B cell (primary cell): ENCODE measurements at regions not wholly inside any gene's neighbourhood (a gene's known extent, or its start where the extent isn't known, plus 50 kb on each side); places are given as distances from the start of the nearest gene placed in this dataset.

Experiments
- ATAC-seq: fragments of 200-7000 bp; cut with Tn5 transposase; one replicate; pipeline ENCODE4 v1.10.0; 2021; ENCODE audit warnings: low read depth, mild to moderate bottlenecking, moderate number of reproducible peaks, moderate library complexity
- CTCF ChIA-PET: fragments of 350-600 bp; sonication (Branson Sonifier 250); formaldehyde crosslinking; loops from one replicate; lab custom pipeline; 2021; ENCODE audit warnings: antibody characterized with exemption, inconsistent platforms; lab: Charles Lee
- POLR2A ChIA-PET: fragments of 350-600 bp; sonication (Branson Sonifier 250); formaldehyde crosslinking; loops from one replicate; lab custom pipeline; 2021; ENCODE audit warnings: antibody characterized with exemption; lab: Charles Lee
- DNase-seq: peaks from one replicate; pipeline ENCODE4 v3.0.0; 2013
- H2AFZ ChIP-seq: 2 replicates; pipeline ENCODE4 v1.6.1; 2012; ENCODE audit warnings: mild to moderate bottlenecking, low read depth, low read length; ENCODE audit not compliant: insufficient read depth, poor library complexity, severe bottlenecking
- H3K27ac ChIP-seq, 2 donors: 1 replicate in 1 of 2; 2 replicates in 1 of 2; pipeline ENCODE4 v1.5.1; 2012 to 2013; ENCODE audit warnings: low read length in 2 of 2, mild to moderate bottlenecking in 2 of 2, moderate library complexity in 1 of 2
- H3K27me3 ChIP-seq, 4 experiments: fragments of 200-600 bp in 1 of 4; sonication (generic) in 1 of 4; replicated peaks in 1 of 4; 1 replicate in 2 of 4; 2 replicates in 2 of 4; pipeline versions ENCODE4 v1.6.1 to v1.7.0; 2013 to 2016; ENCODE audit warnings: low read length in 3 of 4, mild to moderate bottlenecking in 2 of 4, mixed read lengths in 1 of 4, moderate library complexity in 1 of 4; ENCODE audit not compliant: insufficient read depth in 4 of 4, control insufficient read depth in 3 of 4; ENCODE audit errors: control extremely low read depth in 1 of 4
- H3K36me3 ChIP-seq, 2 experiments: replicated peaks in 1 of 2; 1 replicate in 1 of 2; 2 replicates in 1 of 2; pipeline versions ENCODE4 v1.6.1 to v1.7.1; 2013; ENCODE audit warnings: low read length in 1 of 2; ENCODE audit not compliant: insufficient read depth in 2 of 2, control insufficient read depth in 1 of 2; ENCODE audit errors: control extremely low read depth in 1 of 2, extremely low read depth in 1 of 2
- H3K4me1 ChIP-seq, 2 donors: fragments of 200-600 bp in 1 of 2; sonication (generic) in 1 of 2; 1 replicate in 1 of 2; 2 replicates in 1 of 2; pipeline versions ENCODE4 v1.5.1 to v1.6.1; 2013 to 2017; ENCODE audit warnings: low read length in 2 of 2; ENCODE audit not compliant: control insufficient read depth in 2 of 2, insufficient read depth in 2 of 2
- H3K4me2 ChIP-seq: replicated peaks from 2 replicates; pipeline ENCODE3; 2012; ENCODE audit warnings: mild to moderate bottlenecking, low read depth, low read length; ENCODE audit not compliant: poor library complexity, severe bottlenecking
- H3K4me3 ChIP-seq, 5 experiments: fragments of 200-600 bp in 1 of 5; sonication (generic) in 1 of 5; 1 replicate in 3 of 5; 2 replicates in 2 of 5; pipeline versions ENCODE4 v1.5.1 to v1.7.0; 2011 to 2016; ENCODE audit warnings: low read length in 4 of 5, mild to moderate bottlenecking in 4 of 5, low read depth in 2 of 5, control low read depth in 1 of 5, moderate library complexity in 1 of 5; ENCODE audit not compliant: insufficient read depth in 1 of 5; ENCODE audit errors: control extremely low read depth in 1 of 5, extremely low read depth in 1 of 5
- H3K79me2 ChIP-seq: fragments of 200-600 bp; sonication (generic); one replicate; pipeline ENCODE4 v1.6.0; 2016; ENCODE audit warnings: low read length; ENCODE audit not compliant: control insufficient read depth, insufficient read depth
- H3K9ac ChIP-seq: fragments of 200-600 bp; sonication (generic); 2 replicates; pipeline ENCODE4 v1.6.1; 2017; ENCODE audit warnings: mild to moderate bottlenecking, low read length, moderate library complexity
- H3K9me3 ChIP-seq, 3 donors: one replicate each; pipeline versions ENCODE4 v1.6.1 to v1.7.1; 2013; ENCODE audit warnings: low read length in 2 of 3; ENCODE audit not compliant: control insufficient read depth in 2 of 3, insufficient read depth in 1 of 3; ENCODE audit errors: control extremely low read depth in 1 of 3
- H4K20me1 ChIP-seq: 2 replicates; pipeline ENCODE4 v1.6.0; 2012; ENCODE audit warnings: mild to moderate bottlenecking, low read length; ENCODE audit not compliant: insufficient read depth, control insufficient read depth, poor library complexity, severe bottlenecking
- H3K27ac Mint-ChIP-seq: one replicate; pipeline ENCODE4 v1.8.0; 2021; ENCODE audit warnings: mixed read lengths
- H3K27me3 Mint-ChIP-seq: one replicate; pipeline ENCODE4 v1.8.0; 2021; ENCODE audit warnings: mixed read lengths
- H3K4me1 Mint-ChIP-seq: one replicate; pipeline ENCODE4 v1.8.0; 2021; ENCODE audit warnings: mixed read lengths
- H3K4me3 Mint-ChIP-seq: one replicate; pipeline ENCODE4 v1.8.0; 2021; ENCODE audit warnings: mixed read lengths
- H3K9me3 Mint-ChIP-seq: one replicate; pipeline ENCODE4 v1.8.0; 2022; ENCODE audit warnings: mixed read lengths; ENCODE audit not compliant: insufficient read depth
- EZH2 ChIP-seq: IDR thresholded peaks from 2 replicates; pipeline ENCODE4 v1.6.1; 2012; ENCODE audit warnings: borderline replicate concordance, low read depth, mild to moderate bottlenecking, moderate library complexity, low read length; ENCODE audit not compliant: insufficient read depth, poor library complexity, severe bottlenecking
- WGBS: methylation state at CpG from one replicate; pipeline ENCODE4 v1.1.5; 2013; ENCODE audit warnings: missing lambda C conversion rate; ENCODE audit not compliant: insufficient coverage; 5-methylcytosine and 5-hydroxymethylcytosine counted together
- intact Hi-C: fragments of 100-400 bp; cut with micrococcal nuclease; formaldehyde crosslinking; loops from one replicate; pipeline ENCODE4 v1.10.0; 2022
- TF ChIP-seq, protein P1 (sequence below): fragments of 200-600 bp; IDR thresholded peaks from one replicate; pipeline ENCODE4 v1.8.0; 2022; ENCODE audit warnings: antibody characterized with exemption, mild to moderate bottlenecking

DNA sequence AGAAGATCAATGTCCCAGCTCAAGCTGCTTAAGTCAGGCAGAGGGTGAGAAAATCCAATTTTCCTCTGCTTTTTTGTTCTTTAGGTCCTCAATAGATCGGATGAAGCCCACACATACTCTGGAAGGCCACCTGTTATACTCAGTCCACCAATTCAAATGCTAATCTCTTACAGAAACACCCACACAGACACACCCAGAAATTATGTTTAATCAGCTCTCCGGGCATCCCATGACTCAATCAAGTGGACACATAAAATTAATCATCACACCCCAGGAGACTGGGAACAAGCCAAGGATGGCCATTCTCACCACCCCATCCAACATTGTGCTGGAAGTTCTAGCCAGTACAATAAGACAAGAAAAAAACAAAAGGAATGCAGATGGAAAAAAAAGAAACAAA is 67.8 kb upstream of the SLC24A5 start:
- Histone ChIP-seq H3K4me2 (no peak overlapping the region), H2AFZ (no peak overlapping the region), H4K20me1 (no peaks in the 10 kb centered on the region), H3K9me3 (peaks cover 0 to 3% (median 0%) of the 10 kb centered on the region in 3 donors), H3K9ac (no peak overlapping the region), H3K4me1 (no peaks in the 10 kb centered on the region), H3K27me3 (peaks cover 0 to 4% (median 0%) of the 10 kb centered on the region in 4 experiments), H3K79me2 (no peaks in the 10 kb centered on the region), H3K36me3 (no peaks in the 10 kb centered on the region), H3K4me3 (no peak overlapping the region), H3K27ac (no peak overlapping the region)
- intact Hi-C loops, result no loop called here
- 91% methylated on average over 1 of the region's 2 CpGs for WGBS
- no peak for DNase-seq
- POLR2A ChIA-PET, result no interaction called here
- no peak for TF ChIP-seq EZH2
- TF ChIP-seq, protein P1, sequence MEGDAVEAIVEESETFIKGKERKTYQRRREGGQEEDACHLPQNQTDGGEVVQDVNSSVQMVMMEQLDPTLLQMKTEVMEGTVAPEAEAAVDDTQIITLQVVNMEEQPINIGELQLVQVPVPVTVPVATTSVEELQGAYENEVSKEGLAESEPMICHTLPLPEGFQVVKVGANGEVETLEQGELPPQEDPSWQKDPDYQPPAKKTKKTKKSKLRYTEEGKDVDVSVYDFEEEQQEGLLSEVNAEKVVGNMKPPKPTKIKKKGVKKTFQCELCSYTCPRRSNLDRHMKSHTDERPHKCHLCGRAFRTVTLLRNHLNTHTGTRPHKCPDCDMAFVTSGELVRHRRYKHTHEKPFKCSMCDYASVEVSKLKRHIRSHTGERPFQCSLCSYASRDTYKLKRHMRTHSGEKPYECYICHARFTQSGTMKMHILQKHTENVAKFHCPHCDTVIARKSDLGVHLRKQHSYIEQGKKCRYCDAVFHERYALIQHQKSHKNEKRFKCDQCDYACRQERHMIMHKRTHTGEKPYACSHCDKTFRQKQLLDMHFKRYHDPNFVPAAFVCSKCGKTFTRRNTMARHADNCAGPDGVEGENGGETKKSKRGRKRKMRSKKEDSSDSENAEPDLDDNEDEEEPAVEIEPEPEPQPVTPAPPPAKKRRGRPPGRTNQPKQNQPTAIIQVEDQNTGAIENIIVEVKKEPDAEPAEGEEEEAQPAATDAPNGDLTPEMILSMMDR, result no peak
- Mint-ChIP-seq H3K27me3 (peaks cover 4% of the 10 kb centered on the region), H3K4me3 (no peak overlapping the region), H3K27ac (no peak overlapping the region), H3K4me1 (no peaks in the 10 kb centered on the region), H3K9me3 (peaks cover 2% of the 10 kb centered on the region)
- no peak for ATAC-seq
- CTCF ChIA-PET, result no interaction called here

DNA sequence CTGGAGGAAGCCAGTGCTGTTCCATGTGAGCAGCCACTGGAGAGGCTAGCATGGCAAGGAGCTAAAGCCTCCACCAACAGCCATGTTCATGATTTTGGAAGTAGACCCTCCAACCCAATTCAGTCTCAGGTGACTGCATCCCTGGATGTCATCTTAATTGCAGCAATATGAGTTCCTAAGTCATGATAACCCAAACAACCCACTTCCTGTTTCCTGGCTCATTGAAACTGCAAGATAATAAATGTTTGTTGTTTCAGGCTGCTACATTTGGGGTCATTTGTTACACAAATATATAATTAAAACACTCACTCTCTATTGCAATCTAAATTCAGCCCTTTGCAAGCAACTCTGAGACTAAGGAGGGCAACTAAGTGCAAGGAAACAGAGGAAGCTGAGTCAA is 62.4 kb upstream of the SLC24A5 start:
- Histone ChIP-seq H3K4me2 (no peak overlapping the region), H4K20me1 (no peaks in the 10 kb centered on the region), H3K27me3 (peaks cover 0 to 2% (median 0%) of the 10 kb centered on the region in 4 experiments), H3K9me3 (peaks cover 0 to 3% (median 0%) of the 10 kb centered on the region in 3 donors), H3K9ac (no peak overlapping the region), H3K4me3 (no peak overlapping the region), H3K27ac (no peak overlapping the region), H2AFZ (no peak overlapping the region), H3K36me3 (no peaks in the 10 kb centered on the region), H3K79me2 (no peaks in the 10 kb centered on the region), H3K4me1 (no peaks in the 10 kb centered on the region)
- Mint-ChIP-seq H3K4me3 (no peak overlapping the region), H3K27ac (no peak overlapping the region), H3K9me3 (peaks cover 2% of the 10 kb centered on the region), H3K27me3 (peaks cover 3% of the 10 kb centered on the region), H3K4me1 (no peaks in the 10 kb centered on the region)
- ChIA-PET CTCF (no interaction called here), POLR2A (no interaction called here)
- DNase-seq, result no peak
- no peak for ATAC-seq
- intact Hi-C loops, result no loop called here
- TF ChIP-seq, protein P1, result no peak
- no peak for TF ChIP-seq EZH2
